Spleen (tissue), 11 donors: ENCODE measurements at regions not wholly inside any gene's neighbourhood (a gene's known extent, or its start where the extent isn't known, plus 50 kb on each side); places are given as distances from the start of the nearest gene placed in this dataset.
A peak's percentile ranks its signal among the peaks of the same experiment; 100 is the strongest.

ENCODE experiments used
- DNase-seq: peaks from one replicate; pipeline ENCODE4 v3.0.0-alpha.2; 2020
- H3K27ac ChIP-seq, 8 donors: fragments of 200-600 bp; sonication (generic) in 7 of 8; 1 replicate in 4 of 8; 2 replicates in 4 of 8; pipeline versions ENCODE4 v1.5.0 to v1.8.0; 2016 to 2021; ENCODE audit warnings: inconsistent platforms in 4 of 8, mild to moderate bottlenecking in 4 of 8, moderate library complexity in 1 of 8
- H3K27me3 ChIP-seq, 7 donors: fragments of 200-600 bp; sonication (generic) in 6 of 7; replicated peaks in 1 of 7; 1 replicate in 4 of 7; 2 replicates in 3 of 7; pipeline versions ENCODE4 v1.5.0 to v1.8.0; 2016 to 2021; ENCODE audit warnings: inconsistent platforms in 3 of 7, mild to moderate bottlenecking in 1 of 7
- H3K36me3 ChIP-seq, 6 donors: fragments of 200-600 bp; sonication (generic) in 5 of 6; 1 replicate in 4 of 6; 2 replicates in 2 of 6; pipeline versions ENCODE4 v1.5.0 to v1.8.0; 2016 to 2021; ENCODE audit warnings: inconsistent platforms in 2 of 6
- H3K4me1 ChIP-seq, 6 donors: fragments of 200-600 bp; sonication (generic) in 5 of 6; 1 replicate in 3 of 6; 2 replicates in 3 of 6; pipeline versions ENCODE4 v1.5.0 to v1.8.0; 2016 to 2021; ENCODE audit warnings: inconsistent platforms in 3 of 6
- H3K4me3 ChIP-seq, 8 donors: fragments of 200-600 bp; sonication (generic) in 7 of 8; 1 replicate in 4 of 8; 2 replicates in 4 of 8; pipeline versions ENCODE4 v1.5.0 to v1.8.0; 2016 to 2021; ENCODE audit warnings: inconsistent platforms in 4 of 8, mild to moderate bottlenecking in 4 of 8, moderate library complexity in 2 of 8
- H3K9me3 ChIP-seq, 8 donors: fragments of 200-600 bp; sonication (generic) in 7 of 8; 1 replicate in 4 of 8; 2 replicates in 4 of 8; pipeline versions ENCODE4 v1.5.0 to v1.8.0; 2016 to 2021; ENCODE audit warnings: inconsistent platforms in 4 of 8
- CTCF ChIP-seq, 11 experiments: fragments of 200-600 bp in 7 of 11; fragments of 450-650 bp in 4 of 11; sonication (generic) in 4 of 11; IDR thresholded peaks in 8 of 11; conservative IDR thresholded peaks in 3 of 11; 1 replicate in 7 of 11; 2 replicates in 4 of 11; pipeline versions ENCODE4 v1.4.0 to v1.8.0; 2016 to 2021; ENCODE audit warnings: antibody characterized with exemption in 11 of 11, inconsistent platforms in 4 of 11, mild to moderate bottlenecking in 1 of 11
- POLR2A ChIP-seq, 3 donors: fragments of 450-650 bp; IDR thresholded peaks; one replicate each; pipeline ENCODE4 v1.5.1; 2017; ENCODE audit warnings: antibody characterized with exemption in 3 of 3, mild to moderate bottlenecking in 1 of 3
- POLR2AphosphoS5 ChIP-seq, 3 donors: sonication (generic); formaldehyde crosslinking; IDR thresholded peaks; one replicate each; pipeline ENCODE4 v1.5.1; 2017; ENCODE audit warnings: antibody characterized with exemption in 3 of 3
- WGBS, 5 donors: extraction: QIAGEN DNeasy Blood & Tissue Kit in 3 of 5; methylation state at CpG; one replicate each; pipeline versions ENCODE4 v1.1.5 to v1.1.7; 2013 to 2018; 5-methylcytosine and 5-hydroxymethylcytosine counted together
- intact Hi-C: fragments of 100-400 bp; cut with DNase I; formaldehyde crosslinking; loops from one replicate; pipeline ENCODE4 v1.15.0; 2023; ENCODE audit warnings: low total_unique reads
- donor health status: healthy with polysubstance abuse.
- donor health status: DM: no; HTN: no; CAD: no; lungs with moderate emphysema.
- donor health status: DM: no; HTN: no; CAD: no.
- donor health status: Bipolar disorder and iron deficiency.
- donor health status: healthy.
- donor health status: DM: no; HTN: no; CAD: no.
- donor health status: DM: yes; HTN: yes; CAD: no.

- TF ChIP-seq CTCF (IDR thresholded peaks at IDR 0.05 in 8 of 11, conservative IDR thresholded peaks at IDR 0.05 in 3 of 11) (no peak), POLR2A (IDR thresholded peaks at IDR 0.05) (no peak), POLR2AphosphoS5 (IDR thresholded peaks at IDR 0.05) (no peak)
- Histone ChIP-seq H3K36me3 (no peaks in the 10 kb centered on the region), H3K4me1 (peaks cover 0 to 17% (median 9%) of the 10 kb centered on the region in 6 donors), H3K27me3 (no peaks in the 10 kb centered on the region), H3K4me3 (no peak overlapping the region), H3K9me3 (no peaks in the 10 kb centered on the region), H3K27ac (peak overlapping the region in 6 of 8 donors; percentile 30 to 60 (median 44))
- WGBS, 5 donors, result 61 to 81% (median 75%) methylated on average over 6 of the region's 6 CpGs
- DNase-seq, result no peak
- intact Hi-C loops, result no loop called here
Observed at GRCh38 chr6:139545206-139546105, 171.0 kb upstream of the CITED2 start.

GRCh38 chr6:139544701-139545057 lies 170.2 kb upstream of the CITED2 start:
- H3K4me3 ChIP-seq, result no peak overlapping the region
- DNase-seq, result no peak
- H3K27me3 ChIP-seq, result no peaks in the 10 kb centered on the region
- WGBS, 5 donors, result 66 to 82% (median 73%) methylated on average over 2 of the region's 2 CpGs
- H3K4me1 ChIP-seq, result peaks cover 0 to 24% (median 16%) of the 10 kb centered on the region in 6 donors
- no peaks in the 10 kb centered on the region for H3K36me3 ChIP-seq
- peak overlapping the region in 6 of 8 donors; percentile 30 to 60 (median 44) for H3K27ac ChIP-seq
- TF ChIP-seq POLR2A (IDR thresholded peaks at IDR 0.05) (no peak), CTCF (IDR thresholded peaks at IDR 0.05 in 8 of 11, conservative IDR thresholded peaks at IDR 0.05 in 3 of 11) (no peak), POLR2AphosphoS5 (IDR thresholded peaks at IDR 0.05) (no peak)
- intact Hi-C loops, result no loop called here
- no peaks in the 10 kb centered on the region for H3K9me3 ChIP-seq

- Histone ChIP-seq H3K4me3 (no peak overlapping the region), H3K4me1 (peaks cover 0 to 25% (median 17%) of the 10 kb centered on the region in 6 donors), H3K9me3 (no peaks in the 10 kb centered on the region), H3K27me3 (no peaks in the 10 kb centered on the region), H3K27ac (no peak overlapping the region), H3K36me3 (no peaks in the 10 kb centered on the region)
- no peak for TF ChIP-seq POLR2A (IDR thresholded peaks at IDR 0.05)
- no peak for TF ChIP-seq CTCF (IDR thresholded peaks at IDR 0.05 in 8 of 11, conservative IDR thresholded peaks at IDR 0.05 in 3 of 11)
- TF ChIP-seq POLR2AphosphoS5 (IDR thresholded peaks at IDR 0.05), result no peak
- no peak for DNase-seq
- intact Hi-C loops, result no loop called here
- WGBS, 5 donors, result 93 to 98% (median 95%) methylated on average over 3 of the region's 3 CpGs
Observed at GRCh38 chr6:139542351-139542750, 167.9 kb upstream of the CITED2 start.

GRCh38 chr6:139540894-139541293 lies 166.4 kb upstream of the CITED2 start:
- WGBS, 5 donors, result 50 to 70% (median 62%) methylated on average over 1 of the region's 1 CpG
- peak overlapping the region in 5 of 8 donors; percentile 23 to 60 (median 29) for H3K27ac ChIP-seq

More at GRCh38 chr6:139540894-139541293, 166.4 kb upstream of the CITED2 start:
- TF ChIP-seq CTCF (IDR thresholded peaks at IDR 0.05 in 8 of 11, conservative IDR thresholded peaks at IDR 0.05 in 3 of 11) (no peak), POLR2A (IDR thresholded peaks at IDR 0.05) (no peak), POLR2AphosphoS5 (IDR thresholded peaks at IDR 0.05) (no peak)
- H3K4me1 ChIP-seq, result peaks cover 0 to 18% (median 14%) of the 10 kb centered on the region in 6 donors
- H3K9me3 ChIP-seq, result no peaks in the 10 kb centered on the region
- no peak for DNase-seq
- H3K27me3 ChIP-seq, result no peaks in the 10 kb centered on the region
- H3K36me3 ChIP-seq, result no peaks in the 10 kb centered on the region
- H3K4me3 ChIP-seq, result no peak overlapping the region
- intact Hi-C loops, result no loop called here
